H9 (cell line): ENCODE measurements at regions not wholly inside any gene's neighbourhood (a gene's known extent, or its start where the extent isn't known, plus 50 kb on each side); places are given as distances from the start of the nearest gene placed in this dataset.

Experiments
- DNase-seq: peaks from one replicate; pipeline ENCODE4 v3.0.0-alpha.2; 2017
- H2AFZ ChIP-seq: one replicate; pipeline ENCODE4 v1.6.1; 2013; ENCODE audit warnings: mild to moderate bottlenecking, low read length, control low read depth, moderate library complexity
- H2AK5ac ChIP-seq: 2 replicates; pipeline ENCODE4 v1.6.1; 2013; ENCODE audit warnings: low read length, control low read depth, mixed read lengths; ENCODE audit not compliant: insufficient read length
- H2BK120ac ChIP-seq: one replicate; pipeline ENCODE4 v1.6.1; 2013; ENCODE audit warnings: low read depth, mild to moderate bottlenecking, low read length, control low read depth, inconsistent platforms; ENCODE audit not compliant: poor library complexity, severe bottlenecking
- H2BK12ac ChIP-seq: 2 replicates; pipeline ENCODE4 v1.6.1; 2013; ENCODE audit warnings: low read length, control low read depth, mixed read lengths, low read depth; ENCODE audit not compliant: insufficient read length
- H2BK15ac ChIP-seq: 2 replicates; pipeline ENCODE4 v1.6.1; 2013; ENCODE audit warnings: low read depth, low read length, control low read depth
- H2BK20ac ChIP-seq: one replicate; pipeline ENCODE4 v1.6.1; 2013; ENCODE audit warnings: low read depth, mild to moderate bottlenecking, low read length, control low read depth, inconsistent platforms; ENCODE audit not compliant: poor library complexity, severe bottlenecking
- H2BK5ac ChIP-seq: 2 replicates; pipeline ENCODE4 v1.6.1; 2013; ENCODE audit warnings: low read length, control low read depth, mixed read lengths; ENCODE audit not compliant: insufficient read length
- H3K14ac ChIP-seq: 2 replicates; pipeline ENCODE4 v1.6.1; 2013; ENCODE audit warnings: low read length, control low read depth; ENCODE audit not compliant: insufficient read depth
- H3K18ac ChIP-seq: 2 replicates; pipeline ENCODE4 v1.6.1; 2013; ENCODE audit warnings: low read depth, mild to moderate bottlenecking, mixed read lengths, low read length, control low read depth; ENCODE audit not compliant: insufficient read length
- H3K23ac ChIP-seq: 2 replicates; pipeline ENCODE4 v1.6.1; 2013; ENCODE audit warnings: low read length, control low read depth, mixed read lengths, low read depth; ENCODE audit not compliant: insufficient read length
- H3K23me2 ChIP-seq: 2 replicates; pipeline ENCODE4 v1.6.1; 2013; ENCODE audit warnings: low read depth, mild to moderate bottlenecking, mixed read lengths, low read length, control low read depth; ENCODE audit not compliant: insufficient read length, poor library complexity, severe bottlenecking
- H3K27ac ChIP-seq: 2 replicates; pipeline ENCODE4 v1.5.1; 2013; ENCODE audit warnings: low read length, control low read depth, mixed read lengths, low read depth; ENCODE audit not compliant: insufficient read length
- H3K27me3 ChIP-seq: 2 replicates; pipeline ENCODE4 v1.6.1; 2013; ENCODE audit warnings: low read length, control low read depth, inconsistent platforms; ENCODE audit not compliant: insufficient read depth
- H3K4ac ChIP-seq: 2 replicates; pipeline ENCODE4 v1.6.1; 2013; ENCODE audit warnings: low read depth, mild to moderate bottlenecking, control low read depth, inconsistent platforms, low read length, moderate library complexity
- H3K4me1 ChIP-seq: 2 replicates; pipeline ENCODE4 v1.6.1; 2013; ENCODE audit warnings: low read length, control low read depth, inconsistent platforms; ENCODE audit not compliant: insufficient read depth
- H3K4me2 ChIP-seq: 2 replicates; pipeline ENCODE4 v1.6.1; 2013; ENCODE audit warnings: low read length, control low read depth, mixed read lengths; ENCODE audit not compliant: insufficient read length, insufficient read depth
- H3K56ac ChIP-seq: 2 replicates; pipeline ENCODE4 v1.6.1; 2013; ENCODE audit warnings: low read depth, mild to moderate bottlenecking, mixed read lengths, low read length, control low read depth; ENCODE audit not compliant: insufficient read length
- H3K79me1 ChIP-seq: 2 replicates; pipeline ENCODE4 v1.6.1; 2013; ENCODE audit warnings: low read depth, mild to moderate bottlenecking, moderate library complexity, low read length, control low read depth, inconsistent platforms; ENCODE audit not compliant: insufficient read depth, poor library complexity, severe bottlenecking
- H3K79me2 ChIP-seq: 2 replicates; pipeline ENCODE4 v1.6.1; 2013; ENCODE audit warnings: low read length, control low read depth, inconsistent platforms; ENCODE audit not compliant: insufficient read depth
- H3K9ac ChIP-seq: 2 replicates; pipeline ENCODE4 v1.6.1; 2013; ENCODE audit warnings: low read length, control low read depth, mixed read lengths; ENCODE audit not compliant: insufficient read length; ENCODE audit errors: extremely low read depth
- H3K9me3 ChIP-seq: one replicate; pipeline ENCODE4 v1.6.1; 2013; ENCODE audit warnings: low read depth, low read length, inconsistent platforms; ENCODE audit not compliant: control insufficient read depth
- H3T11ph ChIP-seq: one replicate; pipeline ENCODE4 v1.6.1; 2013; ENCODE audit warnings: mild to moderate bottlenecking, low read length, control low read depth, inconsistent platforms
- H4K20me1 ChIP-seq: one replicate; pipeline ENCODE4 v1.6.1; 2013; ENCODE audit not compliant: control insufficient read depth, insufficient read length, insufficient read depth
- H4K5ac ChIP-seq: 2 replicates; pipeline ENCODE4 v1.6.1; 2013; ENCODE audit warnings: low read depth, mild to moderate bottlenecking, mixed read lengths, low read length, control low read depth; ENCODE audit not compliant: insufficient read length
- H4K8ac ChIP-seq: replicated peaks from 2 replicates; pipeline ENCODE4 v1.6.1; 2013; ENCODE audit warnings: low read length, control low read depth, mixed read lengths, low read depth; ENCODE audit not compliant: insufficient read length
- H4K91ac ChIP-seq: 2 replicates; pipeline ENCODE4 v1.6.1; 2013; ENCODE audit warnings: low read depth, mild to moderate bottlenecking, moderate library complexity, mixed read lengths, low read length, control low read depth; ENCODE audit not compliant: insufficient read length
- H3K27ac Mint-ChIP-seq, 3 experiments: 2 replicates in 2 of 3; 3 replicates in 1 of 3; pipeline ENCODE4 v1.8.0; 2020 to 2021; ENCODE audit warnings: mixed read lengths in 3 of 3, mild to moderate bottlenecking in 1 of 3, moderate library complexity in 1 of 3
- H3K27me3 Mint-ChIP-seq: 2 replicates; pipeline ENCODE4 v1.8.0; 2021; ENCODE audit warnings: low read depth, mild to moderate bottlenecking, moderate library complexity, mixed read lengths
- H3K36me3 Mint-ChIP-seq, 3 experiments: 2 replicates in 2 of 3; 3 replicates in 1 of 3; pipeline ENCODE4 v1.8.0; 2020 to 2021; ENCODE audit warnings: low read depth in 3 of 3, mixed read lengths in 3 of 3; ENCODE audit not compliant: insufficient read depth in 1 of 3
- H3K4me1 Mint-ChIP-seq, 2 experiments: 2 replicates each; pipeline ENCODE4 v1.8.0; 2020; ENCODE audit warnings: mixed read lengths in 2 of 2
- H3K4me3 Mint-ChIP-seq, 2 experiments: 2 replicates in 1 of 2; 3 replicates in 1 of 2; pipeline ENCODE4 v1.8.0; 2020 to 2021; ENCODE audit warnings: mild to moderate bottlenecking in 2 of 2, mixed read lengths in 2 of 2, moderate library complexity in 1 of 2
- H3K9me3 Mint-ChIP-seq, 2 experiments: 2 replicates in 1 of 2; 3 replicates in 1 of 2; pipeline ENCODE4 v1.8.0; 2020; ENCODE audit warnings: mild to moderate bottlenecking in 2 of 2, mixed read lengths in 2 of 2, moderate library complexity in 1 of 2
- CTCF ChIP-seq: fragments of 200-600 bp; sonication (generic); conservative IDR thresholded peaks from 3 replicates; pipeline ENCODE4 v1.8.0; 2021; ENCODE audit warnings: antibody characterized with exemption, mild to moderate bottlenecking
- WGBS: extraction: QIAGEN DNeasy Blood & Tissue Kit; methylation state at CpG from one replicate; pipeline ENCODE4 v1.1.7; 2013; ENCODE audit warnings: missing lambda C conversion rate, low lambda C conversion rate, mixed read lengths; ENCODE audit not compliant: insufficient read length; ENCODE audit errors: extremely low coverage; 5-methylcytosine and 5-hydroxymethylcytosine counted together

- no peaks in the 10 kb centered on the region for H3K79me1 ChIP-seq
- no peak overlapping the region for H4K8ac ChIP-seq
- H2BK20ac ChIP-seq: no peak overlapping the region
- no peak overlapping the region for H3K4me2 ChIP-seq
- H2BK15ac ChIP-seq: no peak overlapping the region
- no peak overlapping the region for H2BK12ac ChIP-seq
- H3K23me2 ChIP-seq: peaks cover 3% of the 10 kb centered on the region
- H3K9ac ChIP-seq: no peak overlapping the region
- no peak overlapping the region for H3K27ac ChIP-seq
- TF ChIP-seq CTCF: no peak
- H2AFZ ChIP-seq: no peak overlapping the region
- no peaks in the 10 kb centered on the region for H4K20me1 ChIP-seq
- no peaks in the 10 kb centered on the region for H3K9me3 Mint-ChIP-seq
- no peak overlapping the region for H2BK5ac ChIP-seq
- peaks cover 4% of the 10 kb centered on the region in 2 experiments for H3K4me1 Mint-ChIP-seq
- no peaks in the 10 kb centered on the region for H3K79me2 ChIP-seq
- H3K27ac Mint-ChIP-seq: no peak overlapping the region
- no peak overlapping the region for H4K91ac ChIP-seq
- WGBS: no CpG with 5 or more reads among the region's 2 CpGs
- H3K9me3 ChIP-seq: no peaks in the 10 kb centered on the region
- no peak overlapping the region for H3K4me3 Mint-ChIP-seq
- H2AK5ac ChIP-seq: no peak overlapping the region
- no peak overlapping the region for H3T11ph ChIP-seq
- H3K36me3 Mint-ChIP-seq: no peaks in the 10 kb centered on the region
- no peak for DNase-seq
- H3K27me3 Mint-ChIP-seq: peaks cover 23% of the 10 kb centered on the region
- H3K14ac ChIP-seq: no peak overlapping the region
- H4K5ac ChIP-seq: no peak overlapping the region
- no peak overlapping the region for H3K56ac ChIP-seq
- no peak overlapping the region for H3K23ac ChIP-seq
- H2BK120ac ChIP-seq: no peak overlapping the region
- no peaks in the 10 kb centered on the region for H3K4me1 ChIP-seq
- no peak overlapping the region for H3K4ac ChIP-seq
- H3K18ac ChIP-seq: no peak overlapping the region
- peaks cover 2% of the 10 kb centered on the region for H3K27me3 ChIP-seq
These were observed 150.6 kb upstream of the UMPS start for GRCh38 chr3:124579641-124580040.
